ENCODE measurements at regions not wholly inside any gene's neighbourhood (a gene's known extent, or its start where the extent isn't known, plus 50 kb on each side); places are given as distances from the start of the nearest gene placed in this dataset.

DNA sequence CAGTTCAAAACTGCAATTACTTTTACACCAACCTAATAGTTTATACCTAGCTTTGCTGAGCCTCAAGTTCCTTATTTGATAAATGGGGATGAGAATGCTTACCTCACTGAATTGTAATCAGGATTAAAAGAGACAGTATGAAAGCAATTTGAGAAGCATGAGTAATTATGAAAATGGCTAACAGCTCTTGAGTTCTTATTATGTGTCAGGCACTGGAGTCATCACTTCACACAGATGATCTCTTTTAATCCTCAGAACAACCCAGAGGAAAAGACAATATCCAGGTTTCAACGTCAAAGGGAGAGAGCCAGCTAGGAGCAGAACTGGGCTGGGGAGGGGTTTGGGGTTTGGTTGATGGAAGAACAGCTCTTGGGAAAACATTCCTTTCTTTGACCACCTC is 221.0 kb upstream of the NWD2 start:
- no peak for TF ChIP-seq RFX5 (IDR thresholded peaks at IDR 0.05)
- TF ChIP-seq, protein P1, sequence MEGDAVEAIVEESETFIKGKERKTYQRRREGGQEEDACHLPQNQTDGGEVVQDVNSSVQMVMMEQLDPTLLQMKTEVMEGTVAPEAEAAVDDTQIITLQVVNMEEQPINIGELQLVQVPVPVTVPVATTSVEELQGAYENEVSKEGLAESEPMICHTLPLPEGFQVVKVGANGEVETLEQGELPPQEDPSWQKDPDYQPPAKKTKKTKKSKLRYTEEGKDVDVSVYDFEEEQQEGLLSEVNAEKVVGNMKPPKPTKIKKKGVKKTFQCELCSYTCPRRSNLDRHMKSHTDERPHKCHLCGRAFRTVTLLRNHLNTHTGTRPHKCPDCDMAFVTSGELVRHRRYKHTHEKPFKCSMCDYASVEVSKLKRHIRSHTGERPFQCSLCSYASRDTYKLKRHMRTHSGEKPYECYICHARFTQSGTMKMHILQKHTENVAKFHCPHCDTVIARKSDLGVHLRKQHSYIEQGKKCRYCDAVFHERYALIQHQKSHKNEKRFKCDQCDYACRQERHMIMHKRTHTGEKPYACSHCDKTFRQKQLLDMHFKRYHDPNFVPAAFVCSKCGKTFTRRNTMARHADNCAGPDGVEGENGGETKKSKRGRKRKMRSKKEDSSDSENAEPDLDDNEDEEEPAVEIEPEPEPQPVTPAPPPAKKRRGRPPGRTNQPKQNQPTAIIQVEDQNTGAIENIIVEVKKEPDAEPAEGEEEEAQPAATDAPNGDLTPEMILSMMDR (IDR thresholded peaks at IDR 0.05) = no peak
- no peak for TF ChIP-seq RAD21 (conservative IDR thresholded peaks at IDR 0.05 in 1 of 2, IDR thresholded peaks at IDR 0.05 in 1 of 2)
- TF ChIP-seq, protein P2, sequence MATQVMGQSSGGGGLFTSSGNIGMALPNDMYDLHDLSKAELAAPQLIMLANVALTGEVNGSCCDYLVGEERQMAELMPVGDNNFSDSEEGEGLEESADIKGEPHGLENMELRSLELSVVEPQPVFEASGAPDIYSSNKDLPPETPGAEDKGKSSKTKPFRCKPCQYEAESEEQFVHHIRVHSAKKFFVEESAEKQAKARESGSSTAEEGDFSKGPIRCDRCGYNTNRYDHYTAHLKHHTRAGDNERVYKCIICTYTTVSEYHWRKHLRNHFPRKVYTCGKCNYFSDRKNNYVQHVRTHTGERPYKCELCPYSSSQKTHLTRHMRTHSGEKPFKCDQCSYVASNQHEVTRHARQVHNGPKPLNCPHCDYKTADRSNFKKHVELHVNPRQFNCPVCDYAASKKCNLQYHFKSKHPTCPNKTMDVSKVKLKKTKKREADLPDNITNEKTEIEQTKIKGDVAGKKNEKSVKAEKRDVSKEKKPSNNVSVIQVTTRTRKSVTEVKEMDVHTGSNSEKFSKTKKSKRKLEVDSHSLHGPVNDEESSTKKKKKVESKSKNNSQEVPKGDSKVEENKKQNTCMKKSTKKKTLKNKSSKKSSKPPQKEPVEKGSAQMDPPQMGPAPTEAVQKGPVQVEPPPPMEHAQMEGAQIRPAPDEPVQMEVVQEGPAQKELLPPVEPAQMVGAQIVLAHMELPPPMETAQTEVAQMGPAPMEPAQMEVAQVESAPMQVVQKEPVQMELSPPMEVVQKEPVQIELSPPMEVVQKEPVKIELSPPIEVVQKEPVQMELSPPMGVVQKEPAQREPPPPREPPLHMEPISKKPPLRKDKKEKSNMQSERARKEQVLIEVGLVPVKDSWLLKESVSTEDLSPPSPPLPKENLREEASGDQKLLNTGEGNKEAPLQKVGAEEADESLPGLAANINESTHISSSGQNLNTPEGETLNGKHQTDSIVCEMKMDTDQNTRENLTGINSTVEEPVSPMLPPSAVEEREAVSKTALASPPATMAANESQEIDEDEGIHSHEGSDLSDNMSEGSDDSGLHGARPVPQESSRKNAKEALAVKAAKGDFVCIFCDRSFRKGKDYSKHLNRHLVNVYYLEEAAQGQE (IDR thresholded peaks at IDR 0.05) = no peak
- TF ChIP-seq ZSCAN20 (CRISPR knock-in tag; IDR thresholded peaks at IDR 0.05) = no peak
- TF ChIP-seq, protein P3, sequence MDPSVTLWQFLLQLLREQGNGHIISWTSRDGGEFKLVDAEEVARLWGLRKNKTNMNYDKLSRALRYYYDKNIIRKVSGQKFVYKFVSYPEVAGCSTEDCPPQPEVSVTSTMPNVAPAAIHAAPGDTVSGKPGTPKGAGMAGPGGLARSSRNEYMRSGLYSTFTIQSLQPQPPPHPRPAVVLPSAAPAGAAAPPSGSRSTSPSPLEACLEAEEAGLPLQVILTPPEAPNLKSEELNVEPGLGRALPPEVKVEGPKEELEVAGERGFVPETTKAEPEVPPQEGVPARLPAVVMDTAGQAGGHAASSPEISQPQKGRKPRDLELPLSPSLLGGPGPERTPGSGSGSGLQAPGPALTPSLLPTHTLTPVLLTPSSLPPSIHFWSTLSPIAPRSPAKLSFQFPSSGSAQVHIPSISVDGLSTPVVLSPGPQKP (IDR thresholded peaks at IDR 0.05; ENCODE audit: low read depth, low read length) = no peak
- TF ChIP-seq, protein P4, sequence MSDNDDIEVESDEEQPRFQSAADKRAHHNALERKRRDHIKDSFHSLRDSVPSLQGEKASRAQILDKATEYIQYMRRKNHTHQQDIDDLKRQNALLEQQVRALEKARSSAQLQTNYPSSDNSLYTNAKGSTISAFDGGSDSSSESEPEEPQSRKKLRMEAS (IDR thresholded peaks at IDR 0.05) = no peak
- TF ChIP-seq POLR2A (IDR thresholded peaks at IDR 0.05; ENCODE audit: low read length) = no peak
- no peak for TF ChIP-seq HOXB13 (CRISPR knock-in tag; IDR thresholded peaks at IDR 0.05; ENCODE audit: low read depth)
